ENCODE measurements at regions not wholly inside any gene's neighbourhood (a gene's known extent, or its start where the extent isn't known, plus 50 kb on each side); places are given as distances from the start of the nearest gene placed in this dataset.

DNA sequence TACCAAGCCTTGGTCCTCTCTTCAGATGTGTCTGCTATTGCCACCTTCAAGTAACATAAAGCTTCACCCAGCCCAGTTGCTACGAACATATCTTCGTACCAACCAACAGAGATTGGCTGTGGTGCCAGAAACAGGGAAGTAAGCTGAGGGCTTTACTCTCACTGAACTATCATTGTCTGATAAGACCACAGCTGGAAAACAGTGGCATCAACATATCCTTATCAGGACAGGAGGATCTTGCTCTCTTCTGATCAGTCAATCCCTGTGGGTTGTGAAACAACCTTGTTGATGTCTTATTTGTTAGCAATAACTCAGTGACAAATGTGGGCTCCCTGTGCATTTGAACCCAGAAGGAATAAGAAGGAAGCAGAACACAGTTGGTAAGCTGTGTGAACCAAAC is 446.3 kb upstream of the MAF start:
- no peak overlapping the region for H3K27ac ChIP-seq (ENCODE audit: low read depth, low read length)
- TF ChIP-seq, protein P1, sequence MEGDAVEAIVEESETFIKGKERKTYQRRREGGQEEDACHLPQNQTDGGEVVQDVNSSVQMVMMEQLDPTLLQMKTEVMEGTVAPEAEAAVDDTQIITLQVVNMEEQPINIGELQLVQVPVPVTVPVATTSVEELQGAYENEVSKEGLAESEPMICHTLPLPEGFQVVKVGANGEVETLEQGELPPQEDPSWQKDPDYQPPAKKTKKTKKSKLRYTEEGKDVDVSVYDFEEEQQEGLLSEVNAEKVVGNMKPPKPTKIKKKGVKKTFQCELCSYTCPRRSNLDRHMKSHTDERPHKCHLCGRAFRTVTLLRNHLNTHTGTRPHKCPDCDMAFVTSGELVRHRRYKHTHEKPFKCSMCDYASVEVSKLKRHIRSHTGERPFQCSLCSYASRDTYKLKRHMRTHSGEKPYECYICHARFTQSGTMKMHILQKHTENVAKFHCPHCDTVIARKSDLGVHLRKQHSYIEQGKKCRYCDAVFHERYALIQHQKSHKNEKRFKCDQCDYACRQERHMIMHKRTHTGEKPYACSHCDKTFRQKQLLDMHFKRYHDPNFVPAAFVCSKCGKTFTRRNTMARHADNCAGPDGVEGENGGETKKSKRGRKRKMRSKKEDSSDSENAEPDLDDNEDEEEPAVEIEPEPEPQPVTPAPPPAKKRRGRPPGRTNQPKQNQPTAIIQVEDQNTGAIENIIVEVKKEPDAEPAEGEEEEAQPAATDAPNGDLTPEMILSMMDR (IDR thresholded peaks at IDR 0.05; ENCODE audit: insufficient read depth, low read length, poor library complexity, severe bottlenecking): no peak
- no peak for TF ChIP-seq EZH2phosphoT487 (conservative IDR thresholded peaks at IDR 0.05; ENCODE audit: low read length)
- no peak overlapping the region for H3K4me3 ChIP-seq (ENCODE audit: insufficient read depth, low read length, poor library complexity, severe bottlenecking)
- H3K36me3 ChIP-seq (ENCODE audit: low read length): no peaks in the 10 kb centered on the region
- H3K79me2 ChIP-seq (ENCODE audit: insufficient read depth, low read length): no peaks in the 10 kb centered on the region
- no peaks in the 10 kb centered on the region for H3K9me3 ChIP-seq (ENCODE audit: insufficient read depth, low read length)
- no peak overlapping the region for H3K4me2 ChIP-seq (ENCODE audit: low read depth, low read length, poor library complexity, severe bottlenecking)
- H2AFZ ChIP-seq (ENCODE audit: low read depth, low read length, severe bottlenecking): no peak overlapping the region
- H4K20me1 ChIP-seq (ENCODE audit: low read depth, low read length): no peaks in the 10 kb centered on the region
- no peaks in the 10 kb centered on the region for H3K9me2 ChIP-seq (replicated peaks; ENCODE audit: insufficient read depth, low read length)
- H3K9ac ChIP-seq (ENCODE audit: low read length): no peak overlapping the region
- no peaks in the 10 kb centered on the region; the same call in 1 of the 2 replicates for H3K27me3 ChIP-seq (ENCODE audit: low read length)
- no peaks in the 10 kb centered on the region for H3F3A ChIP-seq (ENCODE audit: insufficient read depth)

GRCh38 chr16:80046261-80046660 is 445.7 kb upstream of the MAF start:
- no peak overlapping the region for H3K9ac ChIP-seq (ENCODE audit: low read length)
- H3K79me2 ChIP-seq (ENCODE audit: insufficient read depth, low read length): no peaks in the 10 kb centered on the region
- no peaks in the 10 kb centered on the region for H3K9me3 ChIP-seq (ENCODE audit: insufficient read depth, low read length)
- H3K4me3 ChIP-seq (ENCODE audit: insufficient read depth, low read length, poor library complexity, severe bottlenecking): no peak overlapping the region
- H3K36me3 ChIP-seq (ENCODE audit: low read length): no peaks in the 10 kb centered on the region
- no peak for TF ChIP-seq EZH2phosphoT487 (conservative IDR thresholded peaks at IDR 0.05; ENCODE audit: low read length)
- TF ChIP-seq, protein P1 (IDR thresholded peaks at IDR 0.05; ENCODE audit: insufficient read depth, low read length, poor library complexity, severe bottlenecking): no peak
- no peaks in the 10 kb centered on the region for H3F3A ChIP-seq (ENCODE audit: insufficient read depth)
- no peaks in the 10 kb centered on the region for H3K9me2 ChIP-seq (replicated peaks; ENCODE audit: insufficient read depth, low read length)
- no peak overlapping the region for H2AFZ ChIP-seq (ENCODE audit: low read depth, low read length, severe bottlenecking)
- no peaks in the 10 kb centered on the region for H4K20me1 ChIP-seq (ENCODE audit: low read depth, low read length)
- no peaks in the 10 kb centered on the region for H3K27me3 ChIP-seq (ENCODE audit: low read length)
- H3K4me2 ChIP-seq (ENCODE audit: low read depth, low read length, poor library complexity, severe bottlenecking): no peak overlapping the region
- H3K27ac ChIP-seq (ENCODE audit: low read depth, low read length): no peak overlapping the region

- TF ChIP-seq, protein P1 (IDR thresholded peaks at IDR 0.05; ENCODE audit: insufficient read depth, low read length, poor library complexity, severe bottlenecking): no peak
- no peak for TF ChIP-seq EZH2phosphoT487 (conservative IDR thresholded peaks at IDR 0.05; ENCODE audit: low read length)
- H3K9me2 ChIP-seq (replicated peaks; ENCODE audit: insufficient read depth, low read length): no peaks in the 10 kb centered on the region
- no peak overlapping the region for H3K4me2 ChIP-seq (ENCODE audit: low read depth, low read length, poor library complexity, severe bottlenecking)
- no peaks in the 10 kb centered on the region for H4K20me1 ChIP-seq (ENCODE audit: low read depth, low read length)
- no peak overlapping the region for H3K27ac ChIP-seq (ENCODE audit: low read depth, low read length)
- H3F3A ChIP-seq (ENCODE audit: insufficient read depth): no peaks in the 10 kb centered on the region
- no peaks in the 10 kb centered on the region for H3K79me2 ChIP-seq (ENCODE audit: insufficient read depth, low read length)
- H3K36me3 ChIP-seq (ENCODE audit: low read length): no peaks in the 10 kb centered on the region
- H3K9me3 ChIP-seq (ENCODE audit: insufficient read depth, low read length): no peaks in the 10 kb centered on the region
- H3K9ac ChIP-seq (ENCODE audit: low read length): no peak overlapping the region
- no peak overlapping the region for H2AFZ ChIP-seq (ENCODE audit: low read depth, low read length, severe bottlenecking)
- no peak overlapping the region for H3K4me3 ChIP-seq (ENCODE audit: insufficient read depth, low read length, poor library complexity, severe bottlenecking)
- H3K27me3 ChIP-seq (ENCODE audit: low read length): no peaks in the 10 kb centered on the region
Measured at GRCh38 chr16:80045861-80046260, 445.3 kb upstream of the MAF start.

Measured in SU-DHL-6 (cell line).